Peyer's patch (tissue), 4 donors: ENCODE measurements at regions not wholly inside any gene's neighbourhood (a gene's known extent, or its start where the extent isn't known, plus 50 kb on each side); places are given as distances from the start of the nearest gene placed in this dataset.
"Not testable (repeated sequence)": the region's sequence is repeated elsewhere in the genome, so short reads cannot be mapped to it uniquely, and the experiment has no call there.

Experiments used
- CTCF ChIP-seq, 6 experiments: fragments of 450-650 bp in 4 of 6; fragments of 200-600 bp in 2 of 6; sonication (generic) in 1 of 6; IDR thresholded peaks; one replicate each; pipeline ENCODE4 v1.5.1; 2017 to 2019; ENCODE audit warnings: antibody characterized with exemption in 6 of 6, mild to moderate bottlenecking in 3 of 6, moderate library complexity in 1 of 6
- POLR2A ChIP-seq, 2 donors: fragments of 450-650 bp; IDR thresholded peaks; one replicate each; pipeline ENCODE4 v1.5.1; 2017; ENCODE audit warnings: antibody characterized with exemption in 2 of 2, mild to moderate bottlenecking in 2 of 2, moderate library complexity in 2 of 2

DNA sequence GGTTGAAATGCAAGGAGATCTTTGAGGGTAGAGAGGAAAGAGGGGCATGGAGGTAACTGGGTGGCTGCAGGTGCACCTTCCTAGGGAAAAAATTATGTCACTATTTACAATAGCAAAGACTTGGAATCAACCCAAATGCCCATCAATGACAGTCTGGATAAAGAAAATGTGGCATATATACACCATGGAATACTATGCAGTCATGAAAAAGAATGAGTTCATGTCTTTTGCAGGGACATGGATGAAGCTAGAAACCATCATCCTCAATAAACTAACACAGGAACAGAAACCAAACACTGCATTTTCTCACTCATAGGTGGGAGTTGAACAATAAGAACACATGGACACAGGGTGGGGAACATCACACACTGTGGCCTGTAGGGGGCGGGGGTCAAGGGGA lies 243.4 kb upstream of the GHR start:
- not testable (repeated sequence) for TF ChIP-seq CTCF, POLR2A (IDR thresholded peaks at IDR 0.05)
